Osteocyte (in vitro differentiated cells): ENCODE measurements at regions not wholly inside any gene's neighbourhood (a gene's known extent, or its start where the extent isn't known, plus 50 kb on each side); places are given as distances from the start of the nearest gene placed in this dataset.

Source experiments
- DNase-seq: peaks from one replicate; pipeline ENCODE4 v3.0.0; 2021; ENCODE audit warnings: mixed read lengths; ENCODE audit not compliant: unreplicated experiment; ENCODE audit errors: extremely low spot score
- H3K27ac Mint-ChIP-seq: one replicate; pipeline ENCODE4 v1.8.0; 2021; ENCODE audit warnings: mild to moderate bottlenecking, mixed read lengths; ENCODE audit not compliant: unreplicated experiment
- H3K27me3 Mint-ChIP-seq: one replicate; pipeline ENCODE4 v1.8.0; 2021; ENCODE audit warnings: mixed read lengths; ENCODE audit not compliant: unreplicated experiment
- H3K36me3 Mint-ChIP-seq: one replicate; pipeline ENCODE4 v1.8.0; 2021; ENCODE audit warnings: mixed read lengths; ENCODE audit not compliant: unreplicated experiment
- H3K4me1 Mint-ChIP-seq: one replicate; pipeline ENCODE4 v1.8.0; 2021; ENCODE audit warnings: mixed read lengths; ENCODE audit not compliant: unreplicated experiment
- H3K4me3 Mint-ChIP-seq: one replicate; pipeline ENCODE4 v1.8.0; 2021; ENCODE audit warnings: mild to moderate bottlenecking, moderate library complexity, mixed read lengths; ENCODE audit not compliant: unreplicated experiment
- H3K9me3 Mint-ChIP-seq: one replicate; pipeline ENCODE4 v1.8.0; 2021; ENCODE audit warnings: mixed read lengths; ENCODE audit not compliant: unreplicated experiment
- TF ChIP-seq, protein P1 (sequence below): fragments of 200-600 bp; sonication (generic); IDR thresholded peaks from 2 replicates; pipeline ENCODE4 v1.5.0; 2021; ENCODE audit warnings: antibody characterized with exemption, mild to moderate bottlenecking, moderate library complexity

DNA sequence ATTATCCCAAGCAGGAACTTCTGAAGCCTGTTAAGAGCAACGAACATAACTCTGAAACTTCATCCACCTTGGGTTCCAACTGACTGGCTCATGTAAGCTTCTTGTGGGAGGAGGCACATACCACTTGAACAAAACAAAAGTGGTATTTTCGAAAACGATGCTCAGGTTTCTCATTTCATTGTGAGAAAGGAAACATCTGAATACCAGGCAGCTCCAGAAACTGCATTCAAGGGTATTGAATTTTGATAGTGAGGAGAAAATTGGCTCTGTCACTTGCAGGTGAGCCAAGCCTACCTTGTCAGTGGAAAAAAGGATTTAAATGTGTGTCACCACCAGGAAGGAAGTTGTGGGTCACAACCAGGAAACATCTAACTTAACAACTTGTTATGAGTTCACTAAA lies 218.1 kb upstream of the SATB1 start:
- H3K27me3 Mint-ChIP-seq, result no peaks in the 10 kb centered on the region
- no peak overlapping the region for H3K27ac Mint-ChIP-seq
- H3K36me3 Mint-ChIP-seq, result no peaks in the 10 kb centered on the region
- H3K4me1 Mint-ChIP-seq, result no peaks in the 10 kb centered on the region
- H3K9me3 Mint-ChIP-seq, result no peaks in the 10 kb centered on the region
- DNase-seq, result no peak
- TF ChIP-seq, protein P1, sequence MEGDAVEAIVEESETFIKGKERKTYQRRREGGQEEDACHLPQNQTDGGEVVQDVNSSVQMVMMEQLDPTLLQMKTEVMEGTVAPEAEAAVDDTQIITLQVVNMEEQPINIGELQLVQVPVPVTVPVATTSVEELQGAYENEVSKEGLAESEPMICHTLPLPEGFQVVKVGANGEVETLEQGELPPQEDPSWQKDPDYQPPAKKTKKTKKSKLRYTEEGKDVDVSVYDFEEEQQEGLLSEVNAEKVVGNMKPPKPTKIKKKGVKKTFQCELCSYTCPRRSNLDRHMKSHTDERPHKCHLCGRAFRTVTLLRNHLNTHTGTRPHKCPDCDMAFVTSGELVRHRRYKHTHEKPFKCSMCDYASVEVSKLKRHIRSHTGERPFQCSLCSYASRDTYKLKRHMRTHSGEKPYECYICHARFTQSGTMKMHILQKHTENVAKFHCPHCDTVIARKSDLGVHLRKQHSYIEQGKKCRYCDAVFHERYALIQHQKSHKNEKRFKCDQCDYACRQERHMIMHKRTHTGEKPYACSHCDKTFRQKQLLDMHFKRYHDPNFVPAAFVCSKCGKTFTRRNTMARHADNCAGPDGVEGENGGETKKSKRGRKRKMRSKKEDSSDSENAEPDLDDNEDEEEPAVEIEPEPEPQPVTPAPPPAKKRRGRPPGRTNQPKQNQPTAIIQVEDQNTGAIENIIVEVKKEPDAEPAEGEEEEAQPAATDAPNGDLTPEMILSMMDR, result no peak
- H3K4me3 Mint-ChIP-seq, result no peak overlapping the region

GRCh38 chr3:18641916-18642315 lies 216.8 kb upstream of the SATB1 start:
- DNase-seq, result no peak
- H3K27me3 Mint-ChIP-seq, result no peaks in the 10 kb centered on the region
- no peaks in the 10 kb centered on the region for H3K4me1 Mint-ChIP-seq
- H3K9me3 Mint-ChIP-seq, result no peaks in the 10 kb centered on the region
- H3K27ac Mint-ChIP-seq, result no peak overlapping the region
- H3K36me3 Mint-ChIP-seq, result no peaks in the 10 kb centered on the region
- TF ChIP-seq, protein P1, result no peak
- no peak overlapping the region for H3K4me3 Mint-ChIP-seq

DNA sequence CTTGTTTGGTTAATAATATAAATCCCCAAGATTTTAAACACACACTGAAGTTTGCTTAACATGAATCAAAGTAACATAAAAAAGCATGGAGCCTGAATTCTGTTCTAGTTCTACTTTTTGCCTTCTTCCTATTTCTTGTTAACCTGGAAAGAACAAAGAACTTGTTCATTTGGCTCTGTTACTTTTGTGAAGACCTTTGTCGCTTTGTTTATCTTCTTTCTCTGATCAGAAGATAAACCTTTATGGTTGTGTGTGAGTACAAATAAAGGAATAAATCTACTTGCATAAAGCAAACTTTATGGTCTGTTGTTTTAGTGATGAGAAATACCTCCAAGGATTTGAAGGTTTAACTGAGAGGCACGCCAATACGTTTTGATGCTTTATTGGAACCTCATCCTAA lies 210.1 kb upstream of the SATB1 start:
- Mint-ChIP-seq H3K27ac (no peak overlapping the region), H3K4me1 (no peaks in the 10 kb centered on the region), H3K9me3 (no peaks in the 10 kb centered on the region), H3K36me3 (no peaks in the 10 kb centered on the region), H3K27me3 (no peaks in the 10 kb centered on the region), H3K4me3 (no peak overlapping the region)
- TF ChIP-seq, protein P1, result no peak
- no peak for DNase-seq

DNA sequence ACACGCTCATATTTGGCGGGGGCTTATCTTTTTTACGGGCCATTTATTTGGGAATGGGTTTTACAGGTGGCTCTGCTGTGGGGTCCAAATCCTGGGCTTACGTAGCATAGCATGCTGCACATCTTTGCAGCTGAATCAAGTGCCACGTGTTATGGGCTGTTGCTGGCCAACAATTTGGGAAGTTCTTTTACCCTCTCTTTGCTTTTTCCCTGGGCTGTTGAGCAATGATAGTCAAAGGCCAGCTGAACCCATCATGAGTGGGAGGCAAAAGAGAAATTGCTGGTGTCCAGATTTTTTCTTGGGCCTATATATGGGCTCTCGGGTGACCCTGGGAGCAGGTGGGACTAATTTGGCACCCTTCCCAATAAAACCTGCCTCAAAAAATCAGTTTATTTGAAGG lies 209.3 kb upstream of the SATB1 start:
- Mint-ChIP-seq H3K36me3 (no peaks in the 10 kb centered on the region), H3K27ac (no peak overlapping the region)

GRCh38 chr3:18633002-18633401 lies 207.9 kb upstream of the SATB1 start:
- no peak for DNase-seq
- H3K27ac Mint-ChIP-seq, result no peak overlapping the region
- TF ChIP-seq, protein P1, result no peak
- no peaks in the 10 kb centered on the region for H3K9me3 Mint-ChIP-seq
- no peak overlapping the region for H3K4me3 Mint-ChIP-seq
- H3K27me3 Mint-ChIP-seq, result no peaks in the 10 kb centered on the region
- H3K4me1 Mint-ChIP-seq, result no peaks in the 10 kb centered on the region
- H3K36me3 Mint-ChIP-seq, result no peaks in the 10 kb centered on the region

More for the DNA sequence above, 209.3 kb upstream of the SATB1 start:
- TF ChIP-seq, protein P1, result no peak
- no peak for DNase-seq
- Mint-ChIP-seq H3K4me3 (no peak overlapping the region), H3K27me3 (no peaks in the 10 kb centered on the region), H3K9me3 (no peaks in the 10 kb centered on the region), H3K4me1 (no peaks in the 10 kb centered on the region)
